ENCODE measurements at regions not wholly inside any gene's neighbourhood (a gene's known extent, or its start where the extent isn't known, plus 50 kb on each side); places are given as distances from the start of the nearest gene placed in this dataset.
A peak's percentile ranks its signal among the peaks of the same experiment; 100 is the strongest.

GRCh38 chr5:33174383-33174782, 266.4 kb upstream of the TARS1 start:
- H4K20me1 ChIP-seq (ENCODE audit: insufficient read depth): no peaks in the 10 kb centered on the region
- TF ChIP-seq CTCF (conservative IDR thresholded peaks at IDR 0.05) (no peak), EZH2 (IDR thresholded peaks at IDR 0.05; ENCODE audit: low read depth) (no peak)
- no peak overlapping the region for H3K27ac ChIP-seq
- peaks cover 16% of the 10 kb centered on the region for H3K9me3 ChIP-seq (ENCODE audit: insufficient read depth, low read depth)
- intact Hi-C loops (cut with micrococcal nuclease; ENCODE audit: unreplicated experiment): no loop called here
- no peaks in the 10 kb centered on the region for H3K4me1 ChIP-seq (replicated peaks; ENCODE audit: insufficient read depth)
- no peak overlapping the region for H3K4me3 ChIP-seq
- no peak overlapping the region for H3K4me2 ChIP-seq
- POLR2A ChIA-PET (ENCODE audit: unreplicated experiment): no interaction called here
- CTCF ChIA-PET: no interaction called here
- no peaks in the 10 kb centered on the region for H3K79me2 ChIP-seq (ENCODE audit: low read depth)
- H3F3A ChIP-seq (ENCODE audit: insufficient read depth, low read depth): no peaks in the 10 kb centered on the region
- BruUV-seq (replicated peaks): no TSS peak
- no peaks in the 10 kb centered on the region for H3K9me2 ChIP-seq (ENCODE audit: insufficient read depth)
- no peaks in the 10 kb centered on the region for H3K36me3 ChIP-seq (ENCODE audit: low read depth)
- no peak for DNase-seq
- H3K27me3 ChIP-seq (ENCODE audit: insufficient read depth, low read depth): no peaks in the 10 kb centered on the region
- no peak overlapping the region; the same call in 1 of the 2 replicates for H2AFZ ChIP-seq

DNA sequence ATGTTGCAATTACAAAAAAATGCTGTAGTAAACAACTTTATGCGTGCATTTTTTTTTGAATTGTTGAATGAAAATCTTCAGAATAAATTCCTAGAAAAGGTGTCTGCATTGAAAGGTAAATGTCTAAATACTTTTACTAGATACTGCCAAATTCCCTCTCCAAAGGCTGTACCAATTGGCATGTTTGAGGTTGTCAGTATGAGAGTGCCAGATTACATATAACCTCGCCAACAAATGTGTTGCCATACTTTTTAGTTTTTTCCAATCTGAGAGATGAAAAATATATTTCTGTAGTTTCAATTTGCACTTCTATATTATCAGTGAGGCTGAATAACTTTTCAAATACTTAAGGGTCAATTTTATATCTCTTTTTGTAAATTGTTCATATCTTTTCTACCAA, 261.5 kb upstream of the TARS1 start:
- ChIA-PET CTCF (no interaction called here), POLR2A (ENCODE audit: unreplicated experiment) (no interaction called here)
- no peaks in the 10 kb centered on the region for H3K27me3 ChIP-seq (ENCODE audit: insufficient read depth, low read depth)
- no peaks in the 10 kb centered on the region for H3K9me2 ChIP-seq (ENCODE audit: insufficient read depth)
- no peak overlapping the region for H2AFZ ChIP-seq
- H3K36me3 ChIP-seq (ENCODE audit: low read depth): no peaks in the 10 kb centered on the region
- H3K4me2 ChIP-seq: no peak overlapping the region
- DNase-seq: no peak
- H3K79me2 ChIP-seq (ENCODE audit: low read depth): no peaks in the 10 kb centered on the region
- BruUV-seq (replicated peaks): no TSS peak
- intact Hi-C loops (cut with micrococcal nuclease; ENCODE audit: unreplicated experiment): no loop called here
- no peak overlapping the region for H3K27ac ChIP-seq
- H4K20me1 ChIP-seq (ENCODE audit: insufficient read depth): no peaks in the 10 kb centered on the region
- TF ChIP-seq CTCF (conservative IDR thresholded peaks at IDR 0.05) (no peak), EZH2 (IDR thresholded peaks at IDR 0.05; ENCODE audit: low read depth) (no peak)
- H3K9me3 ChIP-seq (ENCODE audit: insufficient read depth, low read depth): no peaks in the 10 kb centered on the region
- no peak overlapping the region for H3K4me3 ChIP-seq
- H3K4me1 ChIP-seq (replicated peaks; ENCODE audit: insufficient read depth): no peaks in the 10 kb centered on the region
- no peaks in the 10 kb centered on the region for H3F3A ChIP-seq (ENCODE audit: insufficient read depth, low read depth)

DNA sequence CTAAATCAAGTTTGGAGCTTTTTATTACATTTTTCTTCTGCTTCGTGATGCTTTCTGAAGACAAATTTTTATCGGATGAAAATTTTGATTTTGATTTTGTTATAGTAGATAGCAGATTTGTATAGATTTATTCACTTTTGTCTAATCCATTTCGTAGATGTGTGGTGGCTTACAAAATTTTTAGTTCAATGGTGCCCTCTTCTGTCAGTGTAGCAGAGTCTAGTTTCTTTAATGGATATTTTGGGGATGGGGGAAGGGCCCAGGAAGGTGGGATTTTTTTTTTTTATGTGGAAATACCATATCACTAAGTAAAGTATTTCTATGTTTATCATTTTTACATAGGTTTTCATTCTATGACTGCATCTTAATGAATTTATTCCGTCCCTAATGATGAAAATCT, 259.9 kb upstream of the TARS1 start:
- Histone ChIP-seq H3K4me2 (0 out of 2 replicates have a peak overlapping the region, but pooled peaks have one; percentile 2), H3F3A (ENCODE audit: insufficient read depth, low read depth) (no peaks in the 10 kb centered on the region), H3K9me2 (ENCODE audit: insufficient read depth) (no peaks in the 10 kb centered on the region), H3K27me3 (ENCODE audit: insufficient read depth, low read depth) (no peaks in the 10 kb centered on the region), H3K27ac (no peak overlapping the region), H3K4me3 (no peak overlapping the region), H2AFZ (no peak overlapping the region), H3K36me3 (ENCODE audit: low read depth) (no peaks in the 10 kb centered on the region), H3K79me2 (ENCODE audit: low read depth) (no peaks in the 10 kb centered on the region), H3K4me1 (replicated peaks; ENCODE audit: insufficient read depth) (no peaks in the 10 kb centered on the region), H3K9me3 (ENCODE audit: insufficient read depth, low read depth) (no peaks in the 10 kb centered on the region), H4K20me1 (ENCODE audit: insufficient read depth) (no peaks in the 10 kb centered on the region)
- no peak for TF ChIP-seq EZH2 (IDR thresholded peaks at IDR 0.05; ENCODE audit: low read depth)
- peak; percentile 79 for TF ChIP-seq CTCF (conservative IDR thresholded peaks at IDR 0.05)
- POLR2A ChIA-PET (ENCODE audit: unreplicated experiment): interaction anchor here (0.7 to 0.9 kb wide), 2 partner anchors 248 to 458 kb away, joined by 5 to 12 read pairs; no protein-coding TSS in a partner anchor
- intact Hi-C loops (cut with micrococcal nuclease; ENCODE audit: unreplicated experiment): loop anchor here (1.0 to 5.0 kb wide), 15 partner anchors 33 to 692 kb away; no protein-coding TSS in a partner anchor
- no TSS peak for BruUV-seq (replicated peaks)
- DNase-seq: peak in 1 of 2 experiments; percentile 29
- CTCF ChIA-PET: interaction anchor here (0.6 kb wide), 2 partner anchors 474 to 1044 kb away, joined by 5 to 21 read pairs; no protein-coding TSS in a partner anchor
